ENCODE measurements at regions not wholly inside any gene's neighbourhood (a gene's known extent, or its start where the extent isn't known, plus 50 kb on each side); places are given as distances from the start of the nearest gene placed in this dataset.

DNA sequence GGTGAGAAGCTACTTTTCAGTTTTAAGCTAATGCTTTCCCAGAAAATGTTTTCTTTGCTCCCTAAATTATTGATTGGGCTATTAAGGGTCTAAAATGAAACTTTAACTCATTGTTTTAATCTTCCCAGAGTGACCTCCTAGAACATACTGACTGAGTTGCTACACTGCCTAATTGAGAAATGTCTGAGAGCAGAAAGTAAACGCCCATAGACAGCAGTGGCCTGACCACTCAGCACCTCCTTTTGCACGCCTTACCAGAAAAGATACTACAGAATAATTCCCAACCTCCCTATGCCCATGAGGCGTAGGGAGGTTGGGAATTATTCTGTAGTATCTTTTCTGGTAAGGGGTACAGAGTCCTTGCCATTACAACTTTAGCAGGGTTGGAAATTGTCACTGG lies 381.8 kb upstream of the LCORL start:
- no peaks in the 10 kb centered on the region for H3K27me3 ChIP-seq (ENCODE audit: insufficient read depth, poor library complexity, severe bottlenecking)
- TF ChIP-seq SPI1 (IDR thresholded peaks at IDR 0.05; ENCODE audit: borderline replicate concordance, low read depth) (no peak), GABPA (IDR thresholded peaks at IDR 0.05; ENCODE audit: low read depth) (no peak), CTCF (IDR thresholded peaks at IDR 0.05; ENCODE audit: insufficient read depth, low read length) (no peak), POLR2AphosphoS5 (IDR thresholded peaks at IDR 0.05; ENCODE audit: low read depth) (no peak), REST (IDR thresholded peaks at IDR 0.05; ENCODE audit: insufficient replicate concordance, low read depth) (no peak)
- H3K27ac ChIP-seq (replicated peaks): no peak overlapping the region
- no peak overlapping the region for H3K4me3 ChIP-seq (replicated peaks; ENCODE audit: insufficient read depth, low read length)
- DNase-seq (ENCODE audit: low read depth in 1 of 2, low spot score in 1 of 2): no peak

DNA sequence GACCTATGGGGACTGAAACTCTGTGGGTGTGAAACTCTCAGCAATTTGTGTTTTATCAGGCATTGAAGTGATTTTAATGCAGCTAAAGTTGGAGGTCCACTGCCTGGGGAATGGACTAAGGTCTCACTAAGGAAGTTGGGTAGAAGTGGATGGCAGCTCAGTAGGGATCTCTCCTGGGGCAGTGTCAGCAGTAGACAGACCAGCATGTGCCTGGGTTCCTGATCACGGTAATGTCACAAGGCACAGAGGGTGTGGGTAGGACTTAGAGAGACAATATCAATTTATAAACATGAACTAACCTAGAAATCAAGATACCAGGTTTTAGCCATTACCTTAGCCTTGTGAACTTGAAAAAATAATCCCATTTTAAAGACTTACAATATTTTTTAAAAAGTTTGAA lies 380.3 kb upstream of the LCORL start:
- Histone ChIP-seq H3K27me3 (ENCODE audit: insufficient read depth, poor library complexity, severe bottlenecking) (no peaks in the 10 kb centered on the region), H3K27ac (replicated peaks) (no peak overlapping the region), H3K4me3 (replicated peaks; ENCODE audit: insufficient read depth, low read length) (no peak overlapping the region)
- no peak for DNase-seq (ENCODE audit: low read depth in 1 of 2, low spot score in 1 of 2)
- TF ChIP-seq SPI1 (IDR thresholded peaks at IDR 0.05; ENCODE audit: borderline replicate concordance, low read depth) (no peak), REST (IDR thresholded peaks at IDR 0.05; ENCODE audit: insufficient replicate concordance, low read depth) (no peak), CTCF (IDR thresholded peaks at IDR 0.05; ENCODE audit: insufficient read depth, low read length) (no peak), POLR2AphosphoS5 (IDR thresholded peaks at IDR 0.05; ENCODE audit: low read depth) (no peak), GABPA (IDR thresholded peaks at IDR 0.05; ENCODE audit: low read depth) (no peak)

GRCh38 chr4:18401425-18401824 lies 379.9 kb upstream of the LCORL start:
- no peak for DNase-seq (ENCODE audit: low read depth in 1 of 2, low spot score in 1 of 2)
- no peak overlapping the region for H3K27ac ChIP-seq (replicated peaks)
- H3K27me3 ChIP-seq (ENCODE audit: insufficient read depth, poor library complexity, severe bottlenecking): no peaks in the 10 kb centered on the region
- no peak overlapping the region for H3K4me3 ChIP-seq (replicated peaks; ENCODE audit: insufficient read depth, low read length)
- TF ChIP-seq REST (IDR thresholded peaks at IDR 0.05; ENCODE audit: insufficient replicate concordance, low read depth) (no peak), CTCF (IDR thresholded peaks at IDR 0.05; ENCODE audit: insufficient read depth, low read length) (no peak), SPI1 (IDR thresholded peaks at IDR 0.05; ENCODE audit: borderline replicate concordance, low read depth) (no peak)

All from HL-60 (cell line).